Activated CD4-positive, alpha-beta T cell treated with anti-CD3 and anti-CD28 coated beads for 36 hours (primary cell): ENCODE measurements at regions not wholly inside any gene's neighbourhood (a gene's known extent, or its start where the extent isn't known, plus 50 kb on each side); places are given as distances from the start of the nearest gene placed in this dataset.
"Not testable (repeated sequence)": the region's sequence is repeated elsewhere in the genome, so short reads cannot be mapped to it uniquely, and the experiment has no call there.

Experiments used
- ATAC-seq: fragments of 200-7000 bp; cut with Tn5 transposase; one replicate; pipeline ENCODE4 v1.10.0; 2021; ENCODE audit warnings: mild to moderate bottlenecking, moderate library complexity
- CTCF ChIA-PET: fragments of 350-600 bp; sonication (Branson Sonifier 250); formaldehyde crosslinking; loops from one replicate; lab custom pipeline; 2021; ENCODE audit warnings: antibody characterized with exemption; lab: Charles Lee
- POLR2A ChIA-PET: fragments of 350-600 bp; sonication (Branson Sonifier 250); formaldehyde crosslinking; loops from one replicate; lab custom pipeline; 2021; ENCODE audit warnings: antibody characterized with exemption, inconsistent platforms; lab: Charles Lee
- DNase-seq: peaks from one replicate; pipeline ENCODE4 v3.0.0-alpha.2; 2020
- H3K27ac Mint-ChIP-seq: one replicate; pipeline ENCODE4 v1.8.0; 2021; ENCODE audit warnings: mixed read lengths
- H3K27me3 Mint-ChIP-seq: one replicate; pipeline ENCODE4 v1.8.0; 2021; ENCODE audit warnings: mixed read lengths
- H3K36me3 Mint-ChIP-seq: one replicate; pipeline ENCODE4 v1.8.0; 2021; ENCODE audit warnings: low read depth, mixed read lengths
- H3K4me1 Mint-ChIP-seq: one replicate; pipeline ENCODE4 v1.8.0; 2021; ENCODE audit warnings: mixed read lengths
- H3K4me3 Mint-ChIP-seq: one replicate; pipeline ENCODE4 v1.8.0; 2021; ENCODE audit warnings: mild to moderate bottlenecking, moderate library complexity, mixed read lengths
- H3K9me3 Mint-ChIP-seq: one replicate; pipeline ENCODE4 v1.8.0; 2021; ENCODE audit warnings: low read depth, mixed read lengths
- intact Hi-C, 2 experiments: fragments of 100-400 bp; cut with DNase I in 1 of 2; cut with micrococcal nuclease in 1 of 2; formaldehyde crosslinking; loops; one replicate each; pipeline versions ENCODE4 v1.14.2 to v1.15.1; 2022 to 2024; cut with DNase I, micrococcal nuclease

DNA sequence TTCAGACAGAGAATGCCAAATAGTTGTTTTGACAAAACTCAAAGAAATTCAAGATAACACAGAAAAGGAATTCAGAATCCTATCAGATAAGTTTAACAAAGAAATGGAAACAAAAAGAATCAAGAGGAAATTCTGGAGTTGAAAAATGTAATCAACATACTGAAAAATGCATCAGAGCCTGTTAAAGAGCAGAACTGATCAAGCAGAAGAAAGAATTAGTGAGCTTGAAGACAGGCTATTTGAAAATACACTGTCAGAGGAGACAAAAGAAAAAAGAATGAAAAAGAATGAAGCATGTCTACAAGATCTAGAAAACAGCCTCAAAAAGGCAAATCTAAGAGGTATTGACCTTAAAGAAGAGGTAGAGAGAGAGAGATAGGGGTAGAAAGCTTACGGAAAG lies 77.7 kb upstream of the MAGI3 start:
- H3K9me3 Mint-ChIP-seq, H3K27me3 Mint-ChIP-seq, ATAC-seq, intact Hi-C loops, H3K4me3 Mint-ChIP-seq, POLR2A ChIA-PET, H3K36me3 Mint-ChIP-seq, DNase-seq, H3K4me1 Mint-ChIP-seq, CTCF ChIA-PET, H3K27ac Mint-ChIP-seq: not testable (repeated sequence)

DNA sequence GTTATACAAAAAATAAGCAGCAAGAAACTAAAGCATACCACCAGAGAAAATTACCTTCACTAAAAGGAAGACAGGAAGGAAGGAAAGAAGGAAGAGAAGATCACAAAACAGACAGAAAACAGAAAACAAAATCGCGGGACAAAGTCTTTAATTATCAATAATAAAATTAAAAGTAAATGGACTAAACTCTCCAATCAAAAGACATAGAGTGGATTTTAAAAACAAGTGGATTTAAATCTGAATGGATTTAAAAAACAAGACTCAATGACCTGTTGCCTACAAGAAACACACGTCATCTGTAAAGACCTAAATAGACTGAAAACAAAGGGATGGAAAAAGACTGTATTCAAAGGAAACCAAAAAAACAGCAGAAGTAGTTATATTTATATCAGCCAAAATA lies 75.7 kb upstream of the MAGI3 start:
- H3K9me3 Mint-ChIP-seq: peaks cover 7% of the 10 kb centered on the region
- H3K36me3 Mint-ChIP-seq: no peaks in the 10 kb centered on the region
- DNase-seq (no peak), ATAC-seq (no peak)
- no peaks in the 10 kb centered on the region for H3K4me1 Mint-ChIP-seq
- ChIA-PET POLR2A (no interaction called here), CTCF (no interaction called here)
- no peak overlapping the region for H3K27ac Mint-ChIP-seq
- intact Hi-C loops: no loop called here
- peaks cover 7% of the 10 kb centered on the region for H3K27me3 Mint-ChIP-seq
- no peak overlapping the region for H3K4me3 Mint-ChIP-seq

DNA sequence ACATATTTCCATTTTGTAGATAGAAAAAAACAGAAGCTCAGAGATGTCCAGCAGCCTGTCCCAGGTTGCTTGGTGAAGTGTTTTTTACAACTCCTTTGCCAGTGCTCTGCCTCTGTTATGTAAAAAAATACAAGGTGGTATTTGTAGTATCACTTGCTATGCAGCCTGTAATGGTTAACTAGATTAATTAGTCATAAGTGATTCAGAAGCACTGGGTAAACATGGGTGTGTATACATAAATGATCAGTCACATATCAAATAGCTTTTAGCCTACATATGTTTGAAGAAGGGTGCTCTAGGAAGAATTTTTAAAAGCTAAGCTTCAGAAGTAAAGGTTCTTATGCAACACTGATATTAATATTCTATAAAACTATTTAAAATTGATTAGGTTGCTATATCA lies 70.0 kb upstream of the MAGI3 start:
- DNase-seq: no peak
- CTCF ChIA-PET: interaction anchor here (0.7 kb wide), 1 partner anchor 359 kb away, joined by 3 read pairs; no protein-coding TSS in a partner anchor
- POLR2A ChIA-PET: no interaction called here

GRCh38 chr1:113320972-113321680 lies 69.2 kb upstream of the MAGI3 start:
- POLR2A ChIA-PET: no interaction called here
- Mint-ChIP-seq H3K4me1 (no peaks in the 10 kb centered on the region), H3K4me3 (no peak overlapping the region), H3K9me3 (peaks cover 2% of the 10 kb centered on the region), H3K27me3 (no peaks in the 10 kb centered on the region), H3K36me3 (no peaks in the 10 kb centered on the region), H3K27ac (no peak overlapping the region)
- ATAC-seq: no peak
- intact Hi-C loops: no loop called here
- DNase-seq: no peak
- CTCF ChIA-PET: interaction anchor here (0.6 to 0.7 kb wide), 2 partner anchors 13 to 109 kb away, joined by 3 read pairs; no protein-coding TSS in a partner anchor

More for the DNA sequence above, 70.0 kb upstream of the MAGI3 start:
- H3K4me1 Mint-ChIP-seq: no peaks in the 10 kb centered on the region
- H3K4me3 Mint-ChIP-seq: no peak overlapping the region
- no peaks in the 10 kb centered on the region for H3K36me3 Mint-ChIP-seq
- ATAC-seq: no peak
- intact Hi-C loops: no loop called here
- H3K9me3 Mint-ChIP-seq: peaks cover 4% of the 10 kb centered on the region
- no peak overlapping the region for H3K27ac Mint-ChIP-seq
- no peaks in the 10 kb centered on the region for H3K27me3 Mint-ChIP-seq

DNA sequence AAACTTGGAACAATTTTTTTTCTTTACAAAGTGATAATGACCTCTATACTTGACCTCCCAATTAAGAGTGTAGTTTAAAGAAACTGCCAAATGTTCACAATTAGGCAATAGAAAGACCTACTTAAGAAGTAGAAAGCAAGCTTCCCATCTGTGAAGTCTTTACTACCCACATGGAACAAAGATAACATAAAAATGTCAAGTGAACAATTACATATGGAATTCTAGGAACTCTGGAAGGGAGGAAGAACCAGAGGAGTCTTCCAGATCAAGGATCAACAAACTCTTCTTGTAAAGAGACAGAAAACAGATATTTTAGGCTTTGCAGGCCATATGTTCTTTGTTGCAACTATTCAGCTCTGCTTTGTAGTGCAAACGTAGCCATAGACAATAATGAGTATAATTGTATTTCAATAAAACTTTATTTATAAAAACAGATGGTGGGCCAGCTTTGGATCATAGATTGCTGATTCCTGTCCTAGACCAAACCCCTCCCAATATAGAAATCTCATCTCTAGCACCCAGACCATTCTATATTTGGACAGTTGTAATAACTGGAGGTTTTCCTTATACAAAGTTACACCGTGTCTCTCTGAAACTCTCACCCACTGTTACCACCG lies 68.4 kb upstream of the MAGI3 start:
- H3K36me3 Mint-ChIP-seq: no peaks in the 10 kb centered on the region
- peaks cover 2% of the 10 kb centered on the region for H3K9me3 Mint-ChIP-seq
- intact Hi-C loops: no loop called here
- H3K4me3 Mint-ChIP-seq: no peak overlapping the region
- H3K27ac Mint-ChIP-seq: no peak overlapping the region
- POLR2A ChIA-PET: no interaction called here
- H3K27me3 Mint-ChIP-seq: no peaks in the 10 kb centered on the region
- no peak for DNase-seq
- ATAC-seq: no peak
- CTCF ChIA-PET: interaction anchor here (0.7 kb wide), 1 partner anchor 13 kb away, joined by 3 read pairs; no protein-coding TSS in a partner anchor
- H3K4me1 Mint-ChIP-seq: no peaks in the 10 kb centered on the region

GRCh38 chr1:113322439-113322838 lies 67.9 kb upstream of the MAGI3 start:
- Mint-ChIP-seq H3K36me3 (no peaks in the 10 kb centered on the region), H3K4me1 (no peaks in the 10 kb centered on the region), H3K27me3 (no peaks in the 10 kb centered on the region), H3K4me3 (no peak overlapping the region), H3K27ac (no peak overlapping the region), H3K9me3 (peaks cover 2% of the 10 kb centered on the region)
- ATAC-seq: no peak
- CTCF ChIA-PET: no interaction called here
- intact Hi-C loops: no loop called here
- DNase-seq: no peak
- POLR2A ChIA-PET: no interaction called here

GRCh38 chr1:113325022-113325421 lies 65.3 kb upstream of the MAGI3 start:
- DNase-seq: no peak
- ChIA-PET POLR2A (no interaction called here), CTCF (no interaction called here)
- intact Hi-C loops: no loop called here
- H3K36me3 Mint-ChIP-seq: no peaks in the 10 kb centered on the region
- no peak overlapping the region for H3K27ac Mint-ChIP-seq
- no peaks in the 10 kb centered on the region for H3K4me1 Mint-ChIP-seq
- H3K4me3 Mint-ChIP-seq: no peak overlapping the region
- ATAC-seq: no peak
- H3K27me3 Mint-ChIP-seq: no peaks in the 10 kb centered on the region
- H3K9me3 Mint-ChIP-seq: no peaks in the 10 kb centered on the region

- Mint-ChIP-seq H3K27me3 (no peaks in the 10 kb centered on the region), H3K4me1 (no peaks in the 10 kb centered on the region), H3K36me3 (no peaks in the 10 kb centered on the region), H3K9me3 (no peaks in the 10 kb centered on the region), H3K27ac (no peak overlapping the region), H3K4me3 (no peak overlapping the region)
- ATAC-seq (no peak), DNase-seq (no peak)
- ChIA-PET POLR2A (no interaction called here), CTCF (interaction anchor here (0.7 kb wide), 1 partner anchor 186 kb away, joined by 3 read pairs; no protein-coding TSS in a partner anchor)
- intact Hi-C loops: no loop called here
These were observed 63.3 kb upstream of the MAGI3 start for GRCh38 chr1:113326976-113327375.

DNA sequence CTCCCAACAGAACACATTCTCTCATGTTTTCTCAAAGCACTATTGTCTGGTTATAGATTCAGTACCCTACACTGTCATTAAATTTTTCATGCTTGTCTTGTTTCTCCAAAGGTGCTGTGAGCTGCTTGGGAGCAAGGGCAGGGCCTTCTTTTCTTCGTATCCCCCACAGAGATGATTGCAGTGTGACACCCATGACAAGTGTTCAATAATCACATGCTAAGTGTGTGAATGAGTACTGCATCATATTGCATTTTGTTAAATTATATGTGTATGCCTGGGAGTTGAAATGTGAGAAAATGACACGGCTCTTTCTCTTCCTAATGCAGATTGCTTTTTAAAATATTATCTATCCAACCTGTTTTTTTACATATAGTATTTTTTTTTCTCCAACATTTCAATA lies 57.3 kb upstream of the MAGI3 start:
- Mint-ChIP-seq H3K4me1 (no peaks in the 10 kb centered on the region), H3K9me3 (no peaks in the 10 kb centered on the region), H3K27me3 (peaks cover 3% of the 10 kb centered on the region), H3K27ac (no peak overlapping the region), H3K4me3 (no peak overlapping the region), H3K36me3 (no peaks in the 10 kb centered on the region)
- ATAC-seq: no peak
- CTCF ChIA-PET: interaction anchor here (0.5 kb wide), 1 partner anchor 1375 kb away, joined by 4 read pairs; no protein-coding TSS in a partner anchor
- POLR2A ChIA-PET: no interaction called here
- no peak for DNase-seq
- intact Hi-C loops: no loop called here

DNA sequence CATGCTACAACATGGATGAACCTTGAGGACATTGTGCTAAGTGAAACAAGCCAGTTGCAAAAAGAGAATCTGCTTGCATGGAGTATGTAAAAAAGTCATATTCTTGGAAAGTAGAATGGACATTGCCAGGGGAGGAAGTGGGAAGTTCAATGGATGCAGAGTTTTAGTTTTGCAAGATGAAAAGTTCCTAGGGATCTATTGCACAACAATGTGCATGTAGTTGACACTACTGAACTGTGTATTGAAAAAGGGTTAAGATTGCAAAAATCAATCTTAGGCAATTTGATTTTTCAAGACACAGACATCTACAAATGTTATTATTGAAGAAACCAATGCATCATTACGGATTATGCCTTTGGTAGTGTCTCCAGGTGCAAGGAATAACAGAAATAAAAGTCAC lies 50.3 kb upstream of the MAGI3 start:
- POLR2A ChIA-PET: no interaction called here

More for the DNA sequence above, 50.3 kb upstream of the MAGI3 start:
- no peak for ATAC-seq
- Mint-ChIP-seq H3K27me3 (peaks cover 16% of the 10 kb centered on the region), H3K36me3 (no peaks in the 10 kb centered on the region), H3K9me3 (no peaks in the 10 kb centered on the region), H3K27ac (no peak overlapping the region), H3K4me3 (no peak overlapping the region), H3K4me1 (no peaks in the 10 kb centered on the region)
- no peak for DNase-seq
- CTCF ChIA-PET: interaction anchor here (0.6 kb wide), 1 partner anchor 15 kb away, joined by 6 read pairs; no protein-coding TSS in a partner anchor
- intact Hi-C loops: no loop called here
